Hepatocyte (in vitro differentiated cells): ENCODE measurements at regions not wholly inside any gene's neighbourhood (a gene's known extent, or its start where the extent isn't known, plus 50 kb on each side); places are given as distances from the start of the nearest gene placed in this dataset.

Experiments
- DNase-seq: peaks from one replicate; pipeline ENCODE4 v3.0.0-alpha.2; 2016; ENCODE audit warnings: low spot score
- H2AFZ ChIP-seq: fragments of 200-600 bp; sonication (generic); 2 replicates; pipeline ENCODE4 v1.6.0; 2016; ENCODE audit warnings: antibody characterized with exemption, mild to moderate bottlenecking
- H3K27ac ChIP-seq: fragments of 200-600 bp; sonication (generic); 2 replicates; pipeline ENCODE4 v1.5.1; 2016; ENCODE audit warnings: mild to moderate bottlenecking
- H3K27me3 ChIP-seq: fragments of 200-600 bp; sonication (generic); 2 replicates; pipeline ENCODE4 v1.6.1; 2016
- H3K36me3 ChIP-seq: fragments of 200-600 bp; sonication (generic); replicated peaks from 2 replicates; pipeline ENCODE4 v1.5.1; 2016; ENCODE audit warnings: low read depth; ENCODE audit not compliant: insufficient read depth
- H3K4me1 ChIP-seq: fragments of 200-600 bp; sonication (generic); 2 replicates; pipeline ENCODE4 v1.5.1; 2016; ENCODE audit warnings: mild to moderate bottlenecking, moderate library complexity; ENCODE audit not compliant: insufficient read depth
- H3K4me2 ChIP-seq: fragments of 200-600 bp; sonication (generic); 2 replicates; pipeline ENCODE4 v1.6.0; 2016
- H3K4me3 ChIP-seq: fragments of 200-600 bp; sonication (generic); 2 replicates; pipeline ENCODE4 v1.5.1; 2016; ENCODE audit warnings: mild to moderate bottlenecking
- H3K79me2 ChIP-seq: fragments of 200-600 bp; sonication (generic); 2 replicates; pipeline ENCODE4 v1.6.0; 2017; ENCODE audit warnings: mild to moderate bottlenecking
- H3K9me2 ChIP-seq: fragments of 200-600 bp; sonication (generic); replicated peaks from 2 replicates; pipeline ENCODE4 v1.6.0; 2017; ENCODE audit warnings: mild to moderate bottlenecking; ENCODE audit not compliant: insufficient read depth
- H3K9me3 ChIP-seq: fragments of 200-600 bp; sonication (generic); 2 replicates; pipeline ENCODE4 v1.5.1; 2016; ENCODE audit warnings: low read depth, mild to moderate bottlenecking
- H4K20me1 ChIP-seq: fragments of 200-600 bp; sonication (generic); 2 replicates; pipeline ENCODE4 v1.6.0; 2016; ENCODE audit warnings: mild to moderate bottlenecking; ENCODE audit not compliant: insufficient read depth, poor library complexity, severe bottlenecking
- EZH2 ChIP-seq: fragments of 200-600 bp; sonication (generic); IDR thresholded peaks from 2 replicates; pipeline ENCODE4 v1.6.1; 2016; ENCODE audit warnings: antibody characterized with exemption, mild to moderate bottlenecking, borderline replicate concordance
- EZH2phosphoT487 ChIP-seq: fragments of 200-600 bp; sonication (generic); IDR thresholded peaks from one replicate; pipeline ENCODE4 v1.6.1; 2018; ENCODE audit warnings: antibody characterized with exemption, mild to moderate bottlenecking, low read depth, moderate library complexity; ENCODE audit not compliant: unreplicated experiment, severe bottlenecking
- WGBS: methylation state at CpG from one replicate; pipeline ENCODE4 v1.1.6; 2016; ENCODE audit warnings: low lambda C conversion rate; ENCODE audit errors: missing lambda C conversion rate; 5-methylcytosine and 5-hydroxymethylcytosine counted together
- TF ChIP-seq, protein P1 (sequence below): fragments of 200-600 bp; sonication (generic); IDR thresholded peaks from 2 replicates; pipeline ENCODE4 v1.5.1; 2016; ENCODE audit warnings: antibody characterized with exemption, mild to moderate bottlenecking; ENCODE audit not compliant: poor library complexity

DNA sequence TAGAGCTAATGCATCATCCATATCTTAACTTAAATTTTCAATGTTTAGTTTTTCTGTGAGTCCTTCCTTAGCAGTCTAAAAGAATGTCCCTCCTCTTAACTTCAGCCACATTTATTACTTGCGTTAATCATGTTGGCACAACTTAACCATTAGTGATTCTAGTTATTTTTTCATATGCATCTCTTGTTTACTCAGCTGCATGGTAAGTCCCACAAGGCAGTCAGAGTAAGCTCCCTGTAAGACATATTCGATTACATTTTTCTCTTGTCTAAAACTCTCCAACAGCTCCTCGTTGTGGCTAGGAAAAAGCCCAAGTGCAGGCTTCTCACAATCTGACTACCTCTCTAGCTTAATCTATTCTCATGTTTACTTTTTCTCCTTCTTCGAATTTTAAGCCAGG is 2045.3 kb upstream of the PIK3C3 start:
- Histone ChIP-seq H3K79me2 (no peaks in the 10 kb centered on the region), H3K36me3 (no peaks in the 10 kb centered on the region), H3K4me3 (no peak overlapping the region), H3K27me3 (no peaks in the 10 kb centered on the region), H3K27ac (no peak overlapping the region), H3K9me3 (no peaks in the 10 kb centered on the region), H3K4me2 (no peak overlapping the region), H3K9me2 (no peaks in the 10 kb centered on the region), H3K4me1 (no peaks in the 10 kb centered on the region), H4K20me1 (no peaks in the 10 kb centered on the region), H2AFZ (no peak overlapping the region)
- WGBS = 66% methylated on average over 4 of the region's 4 CpGs
- no peak for DNase-seq
- TF ChIP-seq EZH2phosphoT487 = no peak
- TF ChIP-seq EZH2 = no peak
- TF ChIP-seq, protein P1, sequence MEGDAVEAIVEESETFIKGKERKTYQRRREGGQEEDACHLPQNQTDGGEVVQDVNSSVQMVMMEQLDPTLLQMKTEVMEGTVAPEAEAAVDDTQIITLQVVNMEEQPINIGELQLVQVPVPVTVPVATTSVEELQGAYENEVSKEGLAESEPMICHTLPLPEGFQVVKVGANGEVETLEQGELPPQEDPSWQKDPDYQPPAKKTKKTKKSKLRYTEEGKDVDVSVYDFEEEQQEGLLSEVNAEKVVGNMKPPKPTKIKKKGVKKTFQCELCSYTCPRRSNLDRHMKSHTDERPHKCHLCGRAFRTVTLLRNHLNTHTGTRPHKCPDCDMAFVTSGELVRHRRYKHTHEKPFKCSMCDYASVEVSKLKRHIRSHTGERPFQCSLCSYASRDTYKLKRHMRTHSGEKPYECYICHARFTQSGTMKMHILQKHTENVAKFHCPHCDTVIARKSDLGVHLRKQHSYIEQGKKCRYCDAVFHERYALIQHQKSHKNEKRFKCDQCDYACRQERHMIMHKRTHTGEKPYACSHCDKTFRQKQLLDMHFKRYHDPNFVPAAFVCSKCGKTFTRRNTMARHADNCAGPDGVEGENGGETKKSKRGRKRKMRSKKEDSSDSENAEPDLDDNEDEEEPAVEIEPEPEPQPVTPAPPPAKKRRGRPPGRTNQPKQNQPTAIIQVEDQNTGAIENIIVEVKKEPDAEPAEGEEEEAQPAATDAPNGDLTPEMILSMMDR = no peak

- H3K9me2 ChIP-seq = no peaks in the 10 kb centered on the region
- no peaks in the 10 kb centered on the region for H3K4me1 ChIP-seq
- 100% methylated on average over 1 of the region's 1 CpG for WGBS
- H3K27me3 ChIP-seq = no peaks in the 10 kb centered on the region
- no peaks in the 10 kb centered on the region for H3K36me3 ChIP-seq
- H3K79me2 ChIP-seq = no peaks in the 10 kb centered on the region
- no peak overlapping the region for H3K4me3 ChIP-seq
- no peaks in the 10 kb centered on the region for H4K20me1 ChIP-seq
- no peak overlapping the region for H2AFZ ChIP-seq
- H3K27ac ChIP-seq = no peak overlapping the region
- no peak overlapping the region for H3K4me2 ChIP-seq
- TF ChIP-seq EZH2phosphoT487 = no peak
- TF ChIP-seq, protein P1 = no peak
- no peak for TF ChIP-seq EZH2
- H3K9me3 ChIP-seq = no peaks in the 10 kb centered on the region
- no peak for DNase-seq
Observed at GRCh38 chr18:39886136-39886535, 2068.9 kb upstream of the PIK3C3 start.

GRCh38 chr18:39872651-39873050 is 2082.4 kb upstream of the PIK3C3 start:
- Histone ChIP-seq H3K4me2 (no peak overlapping the region), H3K4me3 (no peak overlapping the region), H3K36me3 (no peaks in the 10 kb centered on the region), H3K79me2 (no peaks in the 10 kb centered on the region), H3K27me3 (no peaks in the 10 kb centered on the region), H3K9me2 (no peaks in the 10 kb centered on the region), H3K9me3 (no peaks in the 10 kb centered on the region), H3K4me1 (no peaks in the 10 kb centered on the region), H2AFZ (no peak overlapping the region), H4K20me1 (no peaks in the 10 kb centered on the region), H3K27ac (no peak overlapping the region)
- no peak for TF ChIP-seq EZH2phosphoT487
- TF ChIP-seq EZH2 = no peak
- TF ChIP-seq, protein P1 = no peak
- 63% methylated on average over 1 of the region's 1 CpG for WGBS
- DNase-seq = no peak

DNA sequence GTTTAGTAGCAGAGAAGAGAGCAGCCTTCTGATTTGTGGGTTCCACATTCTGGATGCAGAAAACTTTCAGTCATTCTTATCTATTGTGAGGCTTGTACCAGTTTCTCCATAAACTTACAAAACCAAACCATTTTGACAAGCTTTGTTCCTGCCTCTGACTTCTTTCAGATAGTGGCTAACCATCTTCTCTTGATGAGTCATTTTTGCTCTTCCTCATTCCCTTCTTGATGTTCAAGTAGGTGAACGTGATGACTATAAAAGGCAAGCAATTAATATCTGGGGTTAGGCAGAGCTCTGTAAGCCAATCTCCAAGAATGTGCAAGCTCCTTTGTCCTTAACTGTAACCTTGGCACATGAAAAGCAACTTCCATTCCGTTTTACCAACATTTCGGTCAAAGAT is 2083.1 kb upstream of the PIK3C3 start:
- Histone ChIP-seq H4K20me1 (no peaks in the 10 kb centered on the region), H3K4me2 (no peak overlapping the region), H3K9me3 (no peaks in the 10 kb centered on the region), H3K4me3 (no peak overlapping the region), H3K27ac (no peak overlapping the region), H3K36me3 (no peaks in the 10 kb centered on the region), H3K27me3 (no peaks in the 10 kb centered on the region), H3K9me2 (no peaks in the 10 kb centered on the region), H3K4me1 (no peaks in the 10 kb centered on the region), H3K79me2 (no peaks in the 10 kb centered on the region), H2AFZ (no peak overlapping the region)
- 83% methylated on average over 3 of the region's 3 CpGs for WGBS
- TF ChIP-seq EZH2 = no peak
- no peak for TF ChIP-seq EZH2phosphoT487
- TF ChIP-seq, protein P1 = no peak
- no peak for DNase-seq
